NCI-H510A (cell line): ENCODE measurements at regions not wholly inside any gene's neighbourhood (a gene's known extent, or its start where the extent isn't known, plus 50 kb on each side); places are given as distances from the start of the nearest gene placed in this dataset.
"Not testable (repeated sequence)": the region's sequence is repeated elsewhere in the genome, so short reads cannot be mapped to it uniquely, and the experiment has no call there.

Source experiments
- DNase-seq: peaks from one replicate; lab custom pipeline; 2025; lab: John Stamatoyannopoulos, UW

DNA sequence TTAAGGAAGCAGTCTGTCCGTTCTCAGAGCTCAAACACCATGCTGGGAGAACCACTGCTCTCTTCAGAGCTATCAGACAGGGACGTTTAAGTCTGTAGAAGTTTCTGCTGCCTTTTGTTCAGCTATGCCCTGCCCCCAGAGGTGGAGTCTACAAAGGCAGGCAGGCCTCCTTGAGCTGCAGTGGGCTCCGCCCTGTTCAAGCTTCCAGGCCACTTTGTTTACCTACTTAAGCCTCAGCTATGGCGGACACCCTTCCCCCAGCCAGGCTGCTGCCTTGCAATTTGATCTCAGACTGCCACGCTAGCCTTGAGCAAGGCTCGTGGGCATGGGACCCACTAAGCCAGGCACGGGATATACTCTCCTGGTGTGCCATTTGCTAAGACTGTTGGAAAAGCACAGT, 180.7 kb upstream of the TMEM196 start:
- DNase-seq: not testable (repeated sequence)

DNA sequence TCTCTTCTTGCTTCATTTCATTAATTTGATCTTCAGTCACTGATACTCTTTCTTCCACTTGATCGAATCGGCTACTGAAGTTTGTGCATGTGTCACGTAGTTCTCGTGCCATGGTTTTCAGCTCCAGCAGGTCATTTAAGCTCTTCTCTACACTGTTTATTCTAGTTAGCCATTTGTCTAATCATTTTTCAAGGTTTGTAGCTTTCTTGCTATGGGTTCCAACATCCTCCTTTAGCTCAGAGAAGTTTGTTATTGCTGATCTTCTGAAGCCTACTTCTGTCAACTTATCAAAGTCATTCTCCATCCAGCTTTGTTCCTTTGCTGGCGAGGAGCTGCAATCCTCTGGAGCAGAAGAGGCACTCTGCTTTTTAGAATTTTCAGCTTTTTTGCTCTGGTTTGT, 180.0 kb upstream of the TMEM196 start:
- not testable (repeated sequence) for DNase-seq

DNA sequence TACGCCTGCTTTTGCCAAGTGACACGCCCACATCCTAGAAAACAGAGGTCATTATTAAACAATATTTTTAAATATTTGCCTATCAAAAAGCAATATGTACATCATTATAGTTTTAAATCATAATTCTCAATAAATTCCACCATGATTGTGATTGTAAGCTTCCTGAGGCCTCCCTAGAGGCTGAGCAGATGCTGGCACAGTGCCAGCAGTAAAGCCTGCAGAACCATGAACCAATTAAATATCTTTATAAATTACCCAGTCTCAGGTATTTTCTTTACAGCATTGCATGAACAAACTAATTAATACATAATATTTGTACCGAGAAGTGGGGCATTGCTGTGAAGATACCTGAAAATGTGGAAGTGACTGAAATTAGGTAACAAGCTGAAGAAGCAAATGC, 174.7 kb upstream of the TMEM196 start:
- DNase-seq: no peak

DNA sequence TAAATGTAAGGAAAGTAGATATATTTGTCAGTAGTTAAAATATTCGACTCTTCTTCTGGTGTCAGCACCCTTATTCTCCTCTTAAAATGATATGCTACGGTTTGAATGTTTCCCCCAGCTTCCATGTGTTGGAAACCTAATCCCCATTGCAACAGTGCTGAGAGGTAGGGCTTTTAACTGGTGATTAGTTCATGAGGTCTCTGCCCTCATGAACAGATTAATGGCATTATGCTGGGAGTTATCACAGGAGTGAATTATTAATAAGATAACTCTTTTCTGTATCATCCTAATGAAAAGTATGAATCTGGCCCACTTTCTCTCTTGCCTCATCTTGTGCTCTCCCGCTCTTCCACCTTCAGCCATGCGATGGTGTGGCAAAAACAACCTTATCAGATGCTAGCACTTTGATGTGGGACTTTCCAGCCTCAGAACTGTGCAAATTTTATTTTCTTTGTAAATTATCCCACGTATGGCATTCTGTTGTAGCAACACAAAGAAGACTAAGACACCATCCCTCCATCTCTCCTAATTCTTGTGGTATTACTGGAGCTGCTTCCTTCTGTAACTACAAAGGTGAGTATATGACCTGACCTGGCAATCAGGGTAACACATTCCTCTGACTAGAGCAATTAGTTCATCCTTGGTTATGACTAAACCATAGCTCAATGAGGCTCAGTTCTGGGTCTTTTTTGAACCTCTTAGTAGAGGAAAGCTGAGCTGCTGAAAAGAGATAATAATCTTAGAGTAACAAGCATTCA, 171.1 kb upstream of the TMEM196 start:
- DNase-seq: no peak

DNA sequence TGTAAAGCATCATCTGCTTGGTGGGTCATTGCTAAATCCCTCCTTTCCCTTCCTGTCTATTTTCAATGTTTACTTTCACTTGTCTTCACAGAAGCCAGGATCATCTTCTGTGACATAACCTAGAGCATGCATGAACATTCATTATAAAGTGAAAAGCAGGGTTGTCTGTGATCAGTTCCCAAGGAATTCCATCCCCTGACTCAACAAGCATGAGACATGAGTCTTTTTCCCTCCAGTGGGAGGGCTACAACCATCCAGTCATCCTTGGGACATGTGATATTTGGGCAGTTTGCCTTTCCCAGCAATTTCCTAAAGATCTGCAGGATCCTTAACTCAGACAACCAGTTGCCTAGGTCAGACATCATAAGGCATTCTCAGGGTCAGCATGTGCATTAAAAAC, 166.3 kb upstream of the TMEM196 start:
- DNase-seq: no peak

DNA sequence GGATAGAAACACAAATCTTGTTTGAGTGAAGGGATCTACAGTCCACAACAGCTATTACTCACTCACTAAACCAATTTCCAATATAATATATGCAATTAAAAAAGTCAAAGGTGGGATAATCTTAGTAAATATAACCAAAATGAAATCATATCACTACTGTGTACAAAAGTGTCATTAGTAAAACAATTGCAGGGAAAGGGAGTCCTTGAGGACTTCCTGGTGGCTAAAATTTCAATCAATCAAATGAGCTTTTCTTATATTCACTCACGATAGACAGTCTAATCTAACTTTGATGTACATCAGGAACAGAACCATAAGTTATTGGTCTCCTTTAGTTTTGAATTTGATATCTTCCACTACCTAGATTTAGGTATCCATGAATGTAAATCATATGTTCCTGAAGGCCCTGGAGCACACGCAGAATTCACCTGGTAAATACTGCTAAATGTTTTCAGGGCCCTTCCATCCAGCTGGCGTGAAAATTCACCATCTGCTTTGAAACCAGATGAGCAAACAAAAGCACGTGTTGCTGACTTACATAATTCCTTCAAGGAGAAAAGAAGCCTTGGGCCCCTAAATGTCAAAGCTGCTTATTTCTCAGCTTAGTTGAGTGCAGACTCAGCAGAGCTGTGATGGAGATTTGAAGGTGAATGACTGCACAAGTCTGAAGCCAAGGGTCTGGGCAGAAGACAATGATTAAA, 159.3 kb upstream of the TMEM196 start:
- DNase-seq: no peak

DNA sequence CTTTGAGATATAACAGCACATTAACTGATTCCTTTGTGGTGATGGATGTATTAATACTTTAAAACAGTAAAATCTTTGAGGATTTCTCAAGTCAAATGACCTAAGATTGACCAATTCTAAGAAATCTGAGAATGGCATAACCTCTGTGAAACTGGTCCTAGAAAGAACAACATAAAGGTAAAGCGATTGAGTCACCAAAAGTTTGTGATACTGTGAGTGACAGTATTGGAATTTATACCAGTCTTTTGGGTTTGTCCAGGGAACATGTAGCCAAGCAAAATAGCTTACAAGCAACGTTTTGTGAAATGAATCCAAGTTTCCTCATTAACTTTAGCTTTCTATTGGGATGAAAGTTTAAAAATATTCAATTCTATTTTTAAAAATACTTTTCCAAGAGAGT, 157.4 kb upstream of the TMEM196 start:
- no peak for DNase-seq

DNA sequence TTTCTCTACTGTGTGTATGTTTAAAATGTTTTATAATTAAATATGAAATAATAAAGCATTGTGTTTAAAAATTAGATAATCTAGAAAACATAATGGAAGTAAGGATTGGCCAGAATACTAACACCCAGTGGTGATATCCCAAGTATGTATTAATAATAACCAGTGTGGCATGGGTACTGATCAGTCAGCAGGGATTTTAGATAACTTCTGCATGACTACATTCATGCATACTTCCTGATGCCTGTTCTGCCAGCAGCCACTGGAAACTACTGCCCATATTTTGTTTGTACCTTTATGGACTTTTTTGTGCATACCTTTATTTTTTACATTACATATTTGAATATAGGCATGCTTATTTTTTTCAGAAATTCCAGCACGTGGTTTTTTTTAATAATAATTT, 156.6 kb upstream of the TMEM196 start:
- DNase-seq: no peak

DNA sequence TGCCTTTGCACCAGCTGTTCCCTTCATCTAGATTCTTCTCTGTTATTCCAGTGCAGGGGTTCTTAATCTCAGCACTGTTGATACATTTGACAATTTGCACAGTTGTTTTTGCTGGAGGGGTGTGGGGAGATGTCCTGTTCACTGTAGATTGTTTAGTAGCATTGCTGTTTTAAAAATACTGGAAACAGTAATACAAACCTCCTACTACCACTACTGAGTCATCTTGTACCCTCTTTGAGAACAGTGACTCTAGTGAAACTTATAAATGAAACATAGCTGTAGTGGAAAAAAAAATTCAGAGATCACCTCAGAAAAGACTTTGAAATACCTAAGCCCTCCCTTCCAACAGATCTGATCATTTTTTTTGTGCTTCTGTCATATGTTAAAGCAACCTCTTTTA, 154.8 kb upstream of the TMEM196 start:
- DNase-seq: no peak

DNA sequence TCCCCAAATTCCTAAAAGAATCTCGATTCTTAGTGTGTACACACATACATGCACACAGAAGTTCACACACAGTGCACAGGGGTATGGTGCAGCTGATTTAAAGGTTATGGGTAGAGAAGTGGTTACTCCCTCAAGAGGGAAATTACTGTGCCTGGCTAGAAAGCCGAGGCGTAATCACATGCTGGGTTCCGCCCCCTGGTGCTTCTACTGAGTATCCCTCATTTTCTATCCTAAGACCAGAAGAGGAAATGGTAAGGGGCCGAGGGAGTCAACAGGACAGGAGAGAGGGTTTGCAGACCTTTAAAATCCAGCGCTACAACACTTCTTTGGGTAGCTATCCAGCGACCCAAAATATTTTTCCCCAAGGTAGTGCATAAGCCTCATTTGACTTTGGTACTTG, 147.3 kb upstream of the TMEM196 start:
- no peak for DNase-seq

DNA sequence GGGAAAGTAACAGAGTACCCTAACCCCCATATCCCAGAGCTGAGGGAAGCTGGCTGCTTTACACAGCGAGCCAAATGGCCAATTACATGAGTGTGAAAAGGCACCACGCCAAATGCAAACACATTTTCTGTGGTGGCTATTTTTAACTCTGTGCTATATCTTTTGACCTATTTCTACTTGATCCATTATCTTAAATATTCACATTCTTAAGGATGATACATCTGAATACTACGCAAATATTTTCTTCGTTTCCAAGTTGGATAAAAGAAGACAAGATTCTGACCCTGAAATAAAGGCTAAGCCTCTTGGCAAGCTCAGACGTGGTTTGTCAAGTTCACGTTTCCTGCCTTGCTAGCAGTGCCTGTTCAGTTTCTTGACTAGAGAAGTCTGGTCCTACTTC, 146.7 kb upstream of the TMEM196 start:
- no peak for DNase-seq

DNA sequence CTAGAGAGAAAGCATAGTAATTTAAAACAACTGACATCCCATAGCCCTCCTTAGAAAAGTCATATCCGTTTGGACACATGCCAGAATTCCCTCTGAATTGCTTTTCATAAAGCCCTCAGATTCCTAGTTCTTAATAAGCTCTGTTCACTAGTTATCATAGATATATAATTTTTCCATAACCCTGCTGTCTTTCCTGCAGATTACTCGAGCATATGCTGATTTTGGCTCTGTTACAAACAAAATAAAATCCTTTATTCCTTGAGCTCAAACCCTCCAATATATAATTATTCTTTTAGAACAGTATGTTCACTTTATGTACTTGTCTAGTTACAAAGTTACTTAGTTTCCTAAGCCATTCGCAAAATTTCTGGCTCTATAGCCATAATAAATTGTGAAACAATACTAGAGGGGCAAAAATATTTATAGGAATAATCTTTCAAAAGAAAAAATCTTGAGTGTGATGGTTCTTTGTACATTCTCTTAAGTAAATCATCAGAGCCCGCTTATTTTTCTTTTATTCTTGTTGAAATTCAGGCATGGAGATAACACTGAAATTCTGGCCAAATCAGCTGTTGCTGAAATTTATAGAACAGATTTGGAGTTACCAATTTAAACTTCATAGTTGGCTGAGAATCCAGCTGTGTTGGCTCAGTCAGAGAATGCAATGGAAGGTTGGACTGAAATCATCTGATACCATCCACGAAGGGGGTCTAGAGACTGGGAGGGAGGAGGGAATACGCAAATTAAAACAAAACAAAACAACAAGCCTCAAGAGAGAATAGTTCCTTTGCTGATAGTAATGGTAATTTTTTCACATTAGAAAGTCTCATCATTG, 146.1 kb upstream of the TMEM196 start:
- DNase-seq: no peak

DNA sequence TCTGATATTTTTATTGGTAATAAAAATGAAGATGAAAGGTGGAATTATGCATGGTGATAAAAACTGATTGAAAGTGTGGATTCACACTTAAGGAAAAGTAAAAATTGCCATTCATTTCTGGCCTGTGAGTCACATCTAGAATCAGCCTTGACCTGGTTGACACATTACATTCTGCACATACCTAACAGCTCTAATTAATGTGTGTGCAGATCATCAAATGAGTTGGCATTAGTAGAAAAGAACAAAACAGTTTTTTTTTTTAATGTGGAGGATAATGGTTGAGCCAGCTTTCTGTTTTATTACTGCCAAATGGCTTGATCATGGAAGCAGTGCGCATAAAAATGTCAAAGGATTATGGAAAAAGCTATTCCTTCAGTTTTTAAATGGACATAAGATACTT, 142.6 kb upstream of the TMEM196 start:
- DNase-seq: no peak

DNA sequence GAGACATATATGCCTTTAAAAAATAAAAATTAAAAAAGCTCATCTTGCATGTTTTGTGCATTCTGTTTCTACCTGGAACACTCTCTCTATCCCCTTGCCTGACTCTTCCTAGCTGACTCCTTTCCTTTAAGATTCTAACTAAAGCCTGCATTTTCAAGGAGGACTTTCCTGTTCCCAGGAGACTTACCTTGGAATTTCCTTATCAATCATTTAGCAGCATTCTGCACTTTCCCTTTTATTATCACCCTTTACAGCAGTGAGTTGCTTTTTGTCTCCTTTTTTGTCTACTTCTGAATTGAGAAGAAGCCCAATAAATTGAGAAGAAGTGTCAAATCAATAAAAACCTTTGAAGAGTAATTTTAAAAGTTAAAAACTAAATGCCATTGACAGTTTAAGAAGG, 142.2 kb upstream of the TMEM196 start:
- no peak for DNase-seq

DNA sequence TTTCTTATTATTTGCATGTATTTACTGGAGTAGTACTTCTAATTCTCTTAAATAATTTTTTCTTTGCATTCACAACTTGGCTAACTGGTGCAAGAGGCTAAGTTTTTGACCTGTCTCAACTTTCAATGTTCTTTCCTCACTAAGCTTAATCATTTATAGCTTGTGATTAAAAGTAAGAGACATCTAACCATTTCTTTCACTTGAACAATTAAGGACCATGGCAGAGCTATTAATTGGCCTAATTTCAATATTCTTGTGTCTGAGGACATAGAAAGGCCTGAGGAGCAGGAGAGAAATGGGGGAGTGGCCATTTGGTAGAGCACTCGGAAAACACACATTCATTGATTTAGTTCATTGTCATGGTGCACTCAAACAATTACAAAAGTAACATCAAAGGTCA, 141.4 kb upstream of the TMEM196 start:
- no peak for DNase-seq

DNA sequence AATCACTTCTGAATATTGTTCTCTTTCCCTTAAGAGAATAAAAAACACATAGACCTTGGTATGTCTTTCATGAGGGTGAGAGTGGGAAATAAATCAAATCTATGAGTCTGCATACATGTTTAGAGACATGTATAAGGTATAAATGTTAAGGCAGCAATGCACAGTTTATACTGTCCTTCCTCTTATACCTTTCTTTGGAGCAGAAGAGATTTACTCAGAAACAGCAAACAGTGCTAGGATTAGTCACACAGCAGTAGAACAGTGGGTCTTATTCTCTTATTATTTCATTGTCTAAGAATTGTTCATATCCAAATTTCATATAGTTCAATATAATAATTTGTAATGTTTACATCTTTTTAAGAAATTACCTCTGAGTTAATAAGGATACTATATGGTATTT, 126.7 kb upstream of the TMEM196 start:
- DNase-seq: no peak

DNA sequence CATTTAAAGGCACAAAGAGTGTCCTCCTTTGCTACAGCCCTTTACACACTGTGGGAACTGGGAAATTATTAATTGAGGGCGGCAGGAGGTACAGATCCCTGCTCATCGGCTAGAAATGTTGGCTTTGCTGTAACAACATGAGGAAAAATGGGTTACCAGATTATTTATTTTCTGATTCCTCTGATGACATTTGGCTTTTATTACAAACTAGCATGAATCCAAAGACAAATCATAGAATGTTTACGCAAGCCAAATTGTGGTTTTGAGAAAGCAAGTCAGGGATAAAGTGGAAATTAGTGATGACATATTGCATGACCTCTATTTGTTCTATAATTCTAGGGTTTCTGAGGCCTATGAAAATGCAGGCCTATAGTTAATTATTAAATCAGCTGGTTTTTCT, 126.1 kb upstream of the TMEM196 start:
- DNase-seq: no peak

DNA sequence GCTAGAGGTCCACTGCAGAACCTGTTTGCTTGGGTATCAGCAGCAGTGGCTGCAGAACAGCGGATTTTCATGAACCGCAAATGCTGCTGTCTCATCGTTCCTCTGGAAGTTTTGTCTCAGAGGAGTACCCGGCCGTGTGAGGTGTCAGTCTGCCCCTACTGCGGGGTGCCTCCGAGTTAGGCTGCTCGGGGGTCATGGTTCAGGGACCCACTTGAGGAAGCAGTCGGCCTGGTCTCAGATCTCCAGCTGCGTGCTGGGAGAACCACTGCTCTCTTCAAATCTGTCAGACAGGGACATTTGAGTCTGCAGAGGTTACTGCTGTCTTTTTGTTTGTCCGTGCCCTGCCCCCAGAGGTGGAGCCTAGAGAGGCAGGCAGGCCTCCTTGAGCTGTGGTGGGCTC, 109.5 kb upstream of the TMEM196 start:
- DNase-seq: not testable (repeated sequence)

DNA sequence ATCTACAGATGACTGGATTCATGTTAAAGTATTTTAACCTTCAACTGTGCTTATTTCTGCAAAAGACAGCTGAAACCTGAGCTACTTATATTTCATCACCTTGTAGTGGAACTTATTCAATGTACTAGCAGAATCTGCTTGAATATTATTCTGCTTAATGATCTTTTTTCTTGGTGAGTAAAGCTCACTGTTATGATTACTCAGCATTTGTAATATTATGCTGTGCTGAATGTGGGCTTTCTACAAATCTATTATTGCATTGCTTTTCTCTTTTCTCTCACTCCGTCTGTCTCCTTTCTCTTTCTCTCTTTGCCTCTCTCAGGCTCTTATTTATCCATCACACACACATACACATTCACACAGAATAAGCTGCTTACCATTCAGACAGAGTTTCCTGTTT, 98.7 kb upstream of the TMEM196 start:
- DNase-seq: no peak

DNA sequence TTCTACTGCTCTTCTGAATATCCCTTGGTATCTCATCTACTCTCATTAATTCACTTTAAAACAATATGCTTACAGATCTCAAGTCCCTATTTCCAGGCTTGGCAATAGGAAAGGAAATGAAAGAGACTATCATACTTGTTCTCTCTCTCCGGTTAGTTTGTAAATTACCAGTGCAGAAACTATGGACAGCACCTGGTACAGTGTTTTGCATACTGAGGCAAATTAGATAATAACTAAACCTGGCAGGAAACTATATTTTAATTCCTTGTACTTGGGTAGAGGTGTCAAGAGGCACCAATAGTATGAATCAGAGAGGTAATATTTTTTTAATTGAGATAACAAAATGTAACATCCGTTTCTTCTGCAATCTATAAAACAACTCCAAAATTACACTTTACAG, 97.7 kb upstream of the TMEM196 start:
- DNase-seq: no peak

DNA sequence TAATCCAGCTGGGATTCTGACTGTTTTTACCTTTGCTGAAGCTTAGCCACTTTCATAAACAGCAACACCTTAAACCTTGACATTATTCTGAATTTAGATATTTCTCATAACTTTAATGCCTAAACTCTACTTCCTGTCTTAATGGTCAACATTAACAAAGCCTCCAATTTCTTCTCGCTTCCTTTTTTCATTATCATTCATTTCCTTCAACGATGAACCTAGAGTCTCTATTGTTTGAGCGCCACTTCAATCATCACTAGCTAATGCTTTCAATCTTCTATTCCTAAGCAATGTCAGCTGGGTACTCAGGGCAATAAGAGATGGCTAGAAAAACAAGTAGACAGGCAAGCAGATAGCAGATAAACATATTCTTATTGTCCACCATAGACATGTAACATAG, 96.6 kb upstream of the TMEM196 start:
- no peak for DNase-seq

DNA sequence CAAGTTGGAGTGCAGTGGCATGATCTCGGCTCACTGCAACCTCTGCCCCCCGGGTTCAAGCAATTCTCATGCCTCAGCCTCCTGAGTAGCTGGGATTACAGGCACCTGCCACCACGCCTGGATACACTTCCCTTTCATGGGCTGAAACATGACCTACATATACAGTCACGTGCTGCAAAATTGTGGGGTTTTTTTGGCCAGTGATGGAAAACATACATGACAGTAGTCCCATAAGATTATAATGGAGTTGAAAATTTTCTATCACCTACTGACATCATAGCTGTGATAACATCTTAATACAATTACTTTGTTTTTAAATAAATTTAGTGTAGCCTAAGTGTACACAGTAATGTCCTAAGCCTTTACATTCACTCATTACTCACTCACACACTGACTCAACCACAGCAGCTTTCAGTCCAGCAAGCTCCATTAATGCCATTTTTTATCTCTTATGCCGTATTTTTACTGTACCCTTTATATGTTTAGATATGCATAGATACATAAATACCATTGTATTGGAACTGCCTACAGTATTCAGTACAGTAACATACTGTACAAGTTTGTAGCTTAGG, 79.9 kb upstream of the TMEM196 start:
- no peak for DNase-seq

DNA sequence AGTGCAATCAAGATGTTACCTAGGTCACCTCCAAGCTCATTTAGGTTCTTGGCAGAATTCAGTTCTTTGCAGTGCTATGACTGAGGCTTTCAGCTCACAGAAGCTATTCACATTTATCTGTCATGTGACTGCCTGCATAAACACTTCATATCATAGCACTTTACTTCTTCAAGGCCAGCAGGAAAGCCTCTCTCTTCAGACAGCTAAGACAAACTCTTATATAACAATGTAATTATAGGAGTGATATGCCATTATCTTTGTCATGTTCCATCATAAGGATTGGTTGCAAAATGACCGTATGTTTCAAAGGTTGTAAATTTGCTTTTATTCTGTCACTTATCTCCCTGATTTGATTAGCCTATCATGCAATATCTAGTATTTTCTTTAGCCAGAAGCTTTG, 78.8 kb upstream of the TMEM196 start:
- DNase-seq: peak; percentile 9
